ENCODE measurements at regions not wholly inside any gene's neighbourhood (a gene's known extent, or its start where the extent isn't known, plus 50 kb on each side); places are given as distances from the start of the nearest gene placed in this dataset.
"Not testable (repeated sequence)": the region's sequence is repeated elsewhere in the genome, so short reads cannot be mapped to it uniquely, and the experiment has no call there.

- not testable (repeated sequence) for DNase-seq
These were observed 334.8 kb downstream of the RPIA start for GRCh38 chr2:89026296-89026695.

- not testable (repeated sequence) for DNase-seq
These were observed 335.6 kb downstream of the RPIA start for GRCh38 chr2:89027115-89027514.

GRCh38 chr2:89027536-89027935 lies 336.1 kb downstream of the RPIA start:
- not testable (repeated sequence) for DNase-seq

GRCh38 chr2:89029257-89029656 lies 337.8 kb downstream of the RPIA start:
- not testable (repeated sequence) for DNase-seq

GRCh38 chr2:89048138-89049066 lies 356.9 kb downstream of the RPIA start:
- not testable (repeated sequence) for DNase-seq

- DNase-seq, result not testable (repeated sequence)
These were observed 367.1 kb downstream of the RPIA start for GRCh38 chr2:89058616-89059015.

- not testable (repeated sequence) for DNase-seq
These were observed 369.7 kb downstream of the RPIA start for GRCh38 chr2:89061174-89061573.

- DNase-seq, result not testable (repeated sequence)
These were observed 385.3 kb downstream of the RPIA start for GRCh38 chr2:89076771-89077170.

- not testable (repeated sequence) for DNase-seq
These were observed 401.4 kb downstream of the RPIA start for GRCh38 chr2:89092911-89093310.

- not testable (repeated sequence) for DNase-seq
These were observed 403.6 kb downstream of the RPIA start for GRCh38 chr2:89095060-89095459.

GRCh38 chr2:89102587-89102986 lies 411.1 kb downstream of the RPIA start:
- not testable (repeated sequence) for DNase-seq

GRCh38 chr2:89106369-89107019 lies 415.0 kb downstream of the RPIA start:
- DNase-seq, result not testable (repeated sequence)

- not testable (repeated sequence) for DNase-seq
These were observed 421.0 kb downstream of the RPIA start for GRCh38 chr2:89112434-89112833.

- DNase-seq, result not testable (repeated sequence)
These were observed 421.8 kb downstream of the RPIA start for GRCh38 chr2:89113286-89113685.

GRCh38 chr2:89129440-89129839 lies 438.0 kb downstream of the RPIA start:
- not testable (repeated sequence) for DNase-seq

- DNase-seq, result not testable (repeated sequence)
These were observed 439.3 kb downstream of the RPIA start for GRCh38 chr2:89130665-89131308.

- not testable (repeated sequence) for DNase-seq
These were observed 451.5 kb downstream of the RPIA start for GRCh38 chr2:89142959-89143358.

- DNase-seq, result not testable (repeated sequence)
These were observed 453.9 kb downstream of the RPIA start for GRCh38 chr2:89145342-89145741.

- not testable (repeated sequence) for DNase-seq
These were observed 456.8 kb downstream of the RPIA start for GRCh38 chr2:89148256-89148655.

GRCh38 chr2:89151699-89152098 lies 460.2 kb downstream of the RPIA start:
- not testable (repeated sequence) for DNase-seq

- DNase-seq, result not testable (repeated sequence)
These were observed 461.0 kb downstream of the RPIA start for GRCh38 chr2:89152501-89152900.

GRCh38 chr2:89153210-89153609 lies 461.7 kb downstream of the RPIA start:
- DNase-seq, result not testable (repeated sequence)

- DNase-seq, result not testable (repeated sequence)
These were observed 462.8 kb downstream of the RPIA start for GRCh38 chr2:89154247-89154682.

Data from NCI-H2107 (cell line).